Astrocyte of the cerebellum (primary cell): ENCODE measurements at regions not wholly inside any gene's neighbourhood (a gene's known extent, or its start where the extent isn't known, plus 50 kb on each side); places are given as distances from the start of the nearest gene placed in this dataset.

Source experiments
- DNase-seq: peaks from one replicate; pipeline ENCODE4 v3.0.0-alpha.2; 2011; ENCODE audit warnings: low read depth
- H3K4me3 ChIP-seq: 2 replicates; pipeline ENCODE4 v1.5.1; 2011; ENCODE audit warnings: mild to moderate bottlenecking, low read depth, low read length, moderate library complexity
- in situ Hi-C: cut with HindIII; loops from 2 replicates; pipeline ENCODE4 v1.10.0; 2017; ENCODE audit warnings: low sequenced_read_pairs
- TF ChIP-seq, protein P1 (sequence below): IDR thresholded peaks from 2 replicates; pipeline ENCODE4 v1.5.1; 2012; ENCODE audit warnings: low read length, low read depth, moderate library complexity, mild to moderate bottlenecking; ENCODE audit errors: missing control alignments

GRCh38 chr9:85431339-85432102 is 310.2 kb downstream of the AGTPBP1 start:
- DNase-seq: peak; percentile 82
- H3K4me3 ChIP-seq: no peak overlapping the region
- in situ Hi-C loops: no loop called here
- TF ChIP-seq, protein P1, sequence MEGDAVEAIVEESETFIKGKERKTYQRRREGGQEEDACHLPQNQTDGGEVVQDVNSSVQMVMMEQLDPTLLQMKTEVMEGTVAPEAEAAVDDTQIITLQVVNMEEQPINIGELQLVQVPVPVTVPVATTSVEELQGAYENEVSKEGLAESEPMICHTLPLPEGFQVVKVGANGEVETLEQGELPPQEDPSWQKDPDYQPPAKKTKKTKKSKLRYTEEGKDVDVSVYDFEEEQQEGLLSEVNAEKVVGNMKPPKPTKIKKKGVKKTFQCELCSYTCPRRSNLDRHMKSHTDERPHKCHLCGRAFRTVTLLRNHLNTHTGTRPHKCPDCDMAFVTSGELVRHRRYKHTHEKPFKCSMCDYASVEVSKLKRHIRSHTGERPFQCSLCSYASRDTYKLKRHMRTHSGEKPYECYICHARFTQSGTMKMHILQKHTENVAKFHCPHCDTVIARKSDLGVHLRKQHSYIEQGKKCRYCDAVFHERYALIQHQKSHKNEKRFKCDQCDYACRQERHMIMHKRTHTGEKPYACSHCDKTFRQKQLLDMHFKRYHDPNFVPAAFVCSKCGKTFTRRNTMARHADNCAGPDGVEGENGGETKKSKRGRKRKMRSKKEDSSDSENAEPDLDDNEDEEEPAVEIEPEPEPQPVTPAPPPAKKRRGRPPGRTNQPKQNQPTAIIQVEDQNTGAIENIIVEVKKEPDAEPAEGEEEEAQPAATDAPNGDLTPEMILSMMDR: no peak

DNA sequence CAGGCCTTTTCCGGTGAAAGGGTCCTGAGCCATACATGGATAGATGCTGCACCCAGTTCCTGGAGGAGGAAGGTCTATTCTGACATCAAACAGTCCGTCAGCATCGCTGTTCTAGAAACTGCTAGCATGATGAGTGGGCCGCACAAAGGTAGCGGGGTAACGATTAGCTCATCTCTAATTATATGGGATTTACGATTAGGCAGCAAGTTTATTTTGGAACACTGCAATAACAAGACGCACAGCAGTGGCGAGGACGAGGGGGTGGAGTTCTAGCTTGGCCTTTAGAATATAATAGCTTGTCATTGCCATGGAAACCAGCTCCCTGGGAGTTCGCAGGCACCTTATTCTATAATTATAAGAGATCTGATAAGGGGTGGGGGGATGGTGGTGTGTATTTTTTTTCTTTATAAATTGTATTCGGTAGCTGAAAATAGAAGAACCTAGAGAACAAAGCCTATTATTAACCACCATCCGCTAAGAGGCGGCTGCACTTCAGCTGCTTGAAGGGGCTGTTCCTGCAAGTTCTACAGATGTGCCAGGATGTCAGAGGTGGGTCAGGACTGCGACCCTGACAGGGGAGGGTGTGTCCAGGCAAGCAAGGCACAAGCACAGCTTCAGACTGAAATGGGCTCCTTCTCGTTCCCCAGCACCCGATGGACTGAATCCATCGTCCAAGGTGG is 311.0 kb downstream of the AGTPBP1 start:
- H3K4me3 ChIP-seq: no peak overlapping the region
- TF ChIP-seq, protein P1: no peak
- in situ Hi-C loops: no loop called here
- no peak for DNase-seq

- TF ChIP-seq, protein P1: no peak
- no peak overlapping the region for H3K4me3 ChIP-seq
- in situ Hi-C loops: no loop called here
- DNase-seq: no peak
Measured at GRCh38 chr9:85428230-85428629, 313.5 kb downstream of the AGTPBP1 start.

DNA sequence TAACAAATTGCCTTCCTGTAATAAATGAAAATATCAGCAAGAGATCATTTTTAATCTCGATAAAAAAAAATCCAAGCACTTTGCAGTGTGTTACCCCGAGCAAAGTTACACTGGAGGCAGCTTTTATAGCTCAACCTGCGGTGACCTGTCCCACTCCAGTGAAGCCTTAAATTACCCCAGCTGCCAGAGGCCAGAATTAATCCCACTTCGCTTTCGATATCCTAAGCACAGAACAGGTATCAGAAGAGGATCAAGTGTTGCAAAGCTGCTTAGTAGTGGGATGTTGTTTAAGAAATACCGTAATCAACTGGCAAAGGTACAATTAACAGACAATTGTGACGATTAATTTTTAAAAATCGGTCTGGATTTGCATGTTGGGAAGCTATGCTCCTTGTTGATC is 314.0 kb downstream of the AGTPBP1 start:
- no peak for DNase-seq
- H3K4me3 ChIP-seq: no peak overlapping the region
- in situ Hi-C loops: no loop called here
- TF ChIP-seq, protein P1: no peak

DNA sequence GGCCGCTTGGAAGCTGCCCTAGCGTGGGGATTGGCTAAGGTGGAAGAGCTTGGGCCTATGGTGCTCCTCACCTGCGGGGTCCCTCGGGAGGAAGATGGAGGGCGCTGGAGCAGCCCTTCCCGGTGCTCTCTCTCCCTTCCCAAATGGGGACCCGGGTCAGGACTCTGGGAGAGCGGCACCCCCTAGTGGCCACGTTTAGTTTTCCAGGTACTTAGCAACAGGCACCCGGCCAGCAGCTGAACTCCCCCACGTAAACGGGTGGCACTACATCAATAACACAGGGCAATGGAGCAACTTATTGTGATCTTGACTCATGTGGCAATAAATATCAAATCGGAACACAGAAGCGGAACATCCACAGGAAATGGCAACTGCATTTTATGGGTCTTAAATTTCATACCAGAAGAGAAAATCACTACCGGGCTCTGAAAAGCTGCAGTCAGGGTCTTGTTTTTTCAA is 316.6 kb downstream of the AGTPBP1 start:
- DNase-seq: no peak
- H3K4me3 ChIP-seq: no peak overlapping the region
- in situ Hi-C loops: no loop called here
- TF ChIP-seq, protein P1: peak; percentile 69

- no peak for DNase-seq
- TF ChIP-seq, protein P1: no peak
- in situ Hi-C loops: no loop called here
- H3K4me3 ChIP-seq: no peak overlapping the region
Measured at GRCh38 chr9:85423422-85423821, 318.3 kb downstream of the AGTPBP1 start.
